ENCODE measurements at regions not wholly inside any gene's neighbourhood (a gene's known extent, or its start where the extent isn't known, plus 50 kb on each side); places are given as distances from the start of the nearest gene placed in this dataset.

DNA sequence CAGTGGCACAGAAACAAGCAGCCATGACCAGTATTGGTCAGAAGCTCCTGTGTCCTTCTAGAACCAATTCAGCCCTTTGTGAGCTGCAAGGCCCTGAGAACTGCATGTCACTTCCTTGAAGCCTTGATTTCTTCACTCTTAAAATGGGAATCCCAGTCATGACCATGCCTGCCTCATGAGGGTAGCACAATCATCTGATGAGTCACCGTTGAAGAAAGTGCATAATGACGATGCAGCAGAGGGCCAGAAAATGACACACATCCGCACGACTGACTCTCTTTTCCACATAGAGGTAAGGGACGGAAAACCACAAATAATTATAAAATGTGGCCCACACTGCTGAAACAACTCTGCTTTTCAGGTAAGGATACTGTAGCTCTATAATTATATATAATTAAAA lies 777.4 kb downstream of the BCL11B start:
- DNase-seq (ENCODE audit: low spot score): no peak
- Mint-ChIP-seq H3K4me3 (ENCODE audit: unreplicated experiment) (no peak overlapping the region), H3K27me3 (ENCODE audit: unreplicated experiment) (no peaks in the 10 kb centered on the region), H3K4me1 (ENCODE audit: unreplicated experiment) (no peaks in the 10 kb centered on the region), H3K9me3 (ENCODE audit: unreplicated experiment) (no peaks in the 10 kb centered on the region), H3K27ac (ENCODE audit: unreplicated experiment) (no peak overlapping the region), H3K36me3 (ENCODE audit: low read depth, unreplicated experiment) (no peaks in the 10 kb centered on the region)
- no peak for TF ChIP-seq CTCF (IDR thresholded peaks at IDR 0.05; ENCODE audit: unreplicated experiment)

- no peak for DNase-seq (ENCODE audit: low spot score)
- H3K27ac Mint-ChIP-seq (ENCODE audit: unreplicated experiment): no peak overlapping the region
- TF ChIP-seq CTCF (IDR thresholded peaks at IDR 0.05; ENCODE audit: unreplicated experiment): no peak
- H3K27me3 Mint-ChIP-seq (ENCODE audit: unreplicated experiment): no peaks in the 10 kb centered on the region
- H3K9me3 Mint-ChIP-seq (ENCODE audit: unreplicated experiment): no peaks in the 10 kb centered on the region
- H3K4me3 Mint-ChIP-seq (ENCODE audit: unreplicated experiment): no peak overlapping the region
- H3K36me3 Mint-ChIP-seq (ENCODE audit: low read depth, unreplicated experiment): no peaks in the 10 kb centered on the region
- peaks cover 6% of the 10 kb centered on the region for H3K4me1 Mint-ChIP-seq (ENCODE audit: unreplicated experiment)
Measured at GRCh38 chr14:98498019-98498885, 773.7 kb downstream of the BCL11B start.

- Mint-ChIP-seq H3K36me3 (ENCODE audit: low read depth, unreplicated experiment) (no peaks in the 10 kb centered on the region), H3K4me3 (ENCODE audit: unreplicated experiment) (no peak overlapping the region), H3K27ac (ENCODE audit: unreplicated experiment) (no peak overlapping the region), H3K4me1 (ENCODE audit: unreplicated experiment) (peaks cover 6% of the 10 kb centered on the region), H3K27me3 (ENCODE audit: unreplicated experiment) (no peaks in the 10 kb centered on the region), H3K9me3 (ENCODE audit: unreplicated experiment) (no peaks in the 10 kb centered on the region)
- TF ChIP-seq CTCF (IDR thresholded peaks at IDR 0.05; ENCODE audit: unreplicated experiment): no peak
- DNase-seq (ENCODE audit: low spot score): no peak
Measured at GRCh38 chr14:98501335-98501734, 770.7 kb downstream of the BCL11B start.

DNA sequence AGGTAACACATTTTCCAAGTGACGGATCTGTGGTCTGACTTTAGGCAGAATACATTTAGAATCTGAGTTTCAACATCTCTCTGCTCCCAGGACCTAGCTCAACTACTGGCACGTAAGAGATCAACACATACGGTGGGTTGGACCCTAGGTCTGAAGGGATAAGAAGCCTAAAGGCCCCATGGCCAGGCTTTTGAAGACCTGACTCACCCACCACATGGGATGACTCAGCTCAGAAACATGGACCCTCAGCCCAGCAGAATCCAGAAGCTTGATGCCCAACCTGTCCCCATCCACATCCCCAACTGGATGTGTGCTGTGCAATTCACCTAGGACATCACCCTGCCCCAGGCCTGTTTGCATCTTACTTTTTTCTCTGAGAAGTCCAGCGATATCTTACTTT lies 770.2 kb downstream of the BCL11B start:
- H3K9me3 Mint-ChIP-seq (ENCODE audit: unreplicated experiment): no peaks in the 10 kb centered on the region
- no peak overlapping the region for H3K27ac Mint-ChIP-seq (ENCODE audit: unreplicated experiment)
- no peak for TF ChIP-seq CTCF (IDR thresholded peaks at IDR 0.05; ENCODE audit: unreplicated experiment)
- no peaks in the 10 kb centered on the region for H3K36me3 Mint-ChIP-seq (ENCODE audit: low read depth, unreplicated experiment)
- H3K27me3 Mint-ChIP-seq (ENCODE audit: unreplicated experiment): no peaks in the 10 kb centered on the region
- H3K4me3 Mint-ChIP-seq (ENCODE audit: unreplicated experiment): no peak overlapping the region
- H3K4me1 Mint-ChIP-seq (ENCODE audit: unreplicated experiment): peaks cover 6% of the 10 kb centered on the region
- DNase-seq (ENCODE audit: low spot score): no peak

GRCh38 chr14:98503086-98503815 lies 768.7 kb downstream of the BCL11B start:
- peaks cover 6% of the 10 kb centered on the region for H3K4me1 Mint-ChIP-seq (ENCODE audit: unreplicated experiment)
- H3K36me3 Mint-ChIP-seq (ENCODE audit: low read depth, unreplicated experiment): no peaks in the 10 kb centered on the region
- no peak overlapping the region for H3K4me3 Mint-ChIP-seq (ENCODE audit: unreplicated experiment)
- no peak for TF ChIP-seq CTCF (IDR thresholded peaks at IDR 0.05; ENCODE audit: unreplicated experiment)
- no peak for DNase-seq (ENCODE audit: low spot score)
- H3K27ac Mint-ChIP-seq (ENCODE audit: unreplicated experiment): no peak overlapping the region
- no peaks in the 10 kb centered on the region for H3K9me3 Mint-ChIP-seq (ENCODE audit: unreplicated experiment)
- H3K27me3 Mint-ChIP-seq (ENCODE audit: unreplicated experiment): no peaks in the 10 kb centered on the region
